ENCODE measurements at regions not wholly inside any gene's neighbourhood (a gene's known extent, or its start where the extent isn't known, plus 50 kb on each side); places are given as distances from the start of the nearest gene placed in this dataset.

- TF ChIP-seq, protein P1, sequence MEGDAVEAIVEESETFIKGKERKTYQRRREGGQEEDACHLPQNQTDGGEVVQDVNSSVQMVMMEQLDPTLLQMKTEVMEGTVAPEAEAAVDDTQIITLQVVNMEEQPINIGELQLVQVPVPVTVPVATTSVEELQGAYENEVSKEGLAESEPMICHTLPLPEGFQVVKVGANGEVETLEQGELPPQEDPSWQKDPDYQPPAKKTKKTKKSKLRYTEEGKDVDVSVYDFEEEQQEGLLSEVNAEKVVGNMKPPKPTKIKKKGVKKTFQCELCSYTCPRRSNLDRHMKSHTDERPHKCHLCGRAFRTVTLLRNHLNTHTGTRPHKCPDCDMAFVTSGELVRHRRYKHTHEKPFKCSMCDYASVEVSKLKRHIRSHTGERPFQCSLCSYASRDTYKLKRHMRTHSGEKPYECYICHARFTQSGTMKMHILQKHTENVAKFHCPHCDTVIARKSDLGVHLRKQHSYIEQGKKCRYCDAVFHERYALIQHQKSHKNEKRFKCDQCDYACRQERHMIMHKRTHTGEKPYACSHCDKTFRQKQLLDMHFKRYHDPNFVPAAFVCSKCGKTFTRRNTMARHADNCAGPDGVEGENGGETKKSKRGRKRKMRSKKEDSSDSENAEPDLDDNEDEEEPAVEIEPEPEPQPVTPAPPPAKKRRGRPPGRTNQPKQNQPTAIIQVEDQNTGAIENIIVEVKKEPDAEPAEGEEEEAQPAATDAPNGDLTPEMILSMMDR (IDR thresholded peaks at IDR 0.05; ENCODE audit: control extremely low read depth in 1 of 3, insufficient read depth in 1 of 3, low read depth in 1 of 3, low read length in 3 of 3) = no peak
- TF ChIP-seq POLR2A (IDR thresholded peaks at IDR 0.05; ENCODE audit: control extremely low read depth in 1 of 2, low read depth in 2 of 2, low read length in 2 of 2) (no peak), JUND (IDR thresholded peaks at IDR 0.05; ENCODE audit: low read length) (no peak)
Measured at GRCh38 chr4:147409350-147409749, 71.5 kb upstream of the EDNRA start.
